Liver (tissue), 7 donors: ENCODE measurements at regions not wholly inside any gene's neighbourhood (a gene's known extent, or its start where the extent isn't known, plus 50 kb on each side); places are given as distances from the start of the nearest gene placed in this dataset.

Experiments
- DNase-seq: peaks from one replicate; pipeline ENCODE4 v3.0.0-alpha.2; 2017; ENCODE audit warnings: low spot score
- H3K27ac ChIP-seq, 2 donors: one replicate each; pipeline ENCODE4 v1.7.0; 2013; ENCODE audit warnings: inconsistent platforms in 2 of 2, low read length in 2 of 2, control low read depth in 1 of 2, low read depth in 1 of 2, mild to moderate bottlenecking in 1 of 2
- H3K27me3 ChIP-seq, 4 donors: one replicate each; pipeline versions ENCODE4 v1.6.1 to v1.7.0; 2013; ENCODE audit warnings: low read length in 3 of 4, inconsistent platforms in 1 of 4, mild to moderate bottlenecking in 1 of 4, moderate library complexity in 1 of 4; ENCODE audit not compliant: control insufficient read depth in 4 of 4, insufficient read depth in 4 of 4
- H3K36me3 ChIP-seq, 4 donors: one replicate each; pipeline versions ENCODE4 v1.6.1 to v1.7.0; 2013; ENCODE audit warnings: low read length in 3 of 4, mild to moderate bottlenecking in 3 of 4, low read depth in 1 of 4, moderate library complexity in 1 of 4; ENCODE audit not compliant: control insufficient read depth in 4 of 4, insufficient read depth in 3 of 4
- H3K4me1 ChIP-seq, 4 donors: one replicate each; pipeline versions ENCODE4 v1.6.1 to v1.7.0; 2013; ENCODE audit warnings: low read length in 3 of 4, mild to moderate bottlenecking in 3 of 4, moderate library complexity in 1 of 4; ENCODE audit not compliant: control insufficient read depth in 4 of 4, insufficient read depth in 4 of 4
- H3K4me3 ChIP-seq, 3 donors: one replicate each; pipeline versions ENCODE4 v1.6.1 to v1.7.0; 2013; ENCODE audit warnings: low read length in 3 of 3, control low read depth in 1 of 3, low read depth in 1 of 3, mild to moderate bottlenecking in 1 of 3
- H3K9ac ChIP-seq, 2 donors: one replicate each; pipeline ENCODE4 v1.7.0; 2013; ENCODE audit warnings: low read length in 2 of 2, mild to moderate bottlenecking in 2 of 2, moderate library complexity in 2 of 2, control low read depth in 1 of 2, low read depth in 1 of 2
- H3K9me3 ChIP-seq, 4 donors: one replicate each; pipeline versions ENCODE4 v1.6.1 to v1.7.0; 2013; ENCODE audit warnings: low read length in 3 of 4; ENCODE audit not compliant: control insufficient read depth in 4 of 4
- ATF3 ChIP-seq: IDR thresholded peaks from 2 replicates; pipeline ENCODE4 v1.6.1; 2016; ENCODE audit warnings: antibody characterized with exemption
- CTCF ChIP-seq: fragments of 150-350 bp; IDR thresholded peaks from 2 replicates; pipeline ENCODE4 v1.5.1; 2017; ENCODE audit warnings: improper control_type of control experiment, low read depth, low read length; ENCODE audit not compliant: missing input control
- EGR1 ChIP-seq, 2 donors: IDR thresholded peaks; 2 replicates each; pipeline ENCODE4 v1.6.1; 2016 to 2018; ENCODE audit warnings: antibody characterized with exemption in 2 of 2, low read depth in 2 of 2
- FOXA1 ChIP-seq: IDR thresholded peaks from 2 replicates; pipeline ENCODE4 v1.6.1; 2016; ENCODE audit warnings: antibody characterized with exemption
- FOXA2 ChIP-seq: IDR thresholded peaks from 2 replicates; pipeline ENCODE4 v1.6.1; 2016; ENCODE audit warnings: antibody characterized with exemption
- GABPA ChIP-seq, 2 donors: IDR thresholded peaks in 1 of 2; conservative IDR thresholded peaks in 1 of 2; 2 replicates each; pipeline ENCODE4 v1.6.1; 2016; ENCODE audit warnings: antibody characterized with exemption in 2 of 2, mild to moderate bottlenecking in 1 of 2, moderate library complexity in 1 of 2
- HNF4A ChIP-seq, 2 donors: conservative IDR thresholded peaks; 2 replicates each; pipeline ENCODE4 v1.6.1; 2016; ENCODE audit warnings: antibody characterized with exemption in 2 of 2, mild to moderate bottlenecking in 2 of 2
- HNF4G ChIP-seq: IDR thresholded peaks from 2 replicates; pipeline ENCODE4 v1.6.1; 2016; ENCODE audit warnings: antibody characterized with exemption
- NR2F2 ChIP-seq: IDR thresholded peaks from 2 replicates; pipeline ENCODE4 v1.6.1; 2016; ENCODE audit warnings: antibody characterized with exemption
- RAD21 ChIP-seq, 2 donors: IDR thresholded peaks; 2 replicates each; pipeline ENCODE4 v1.6.1; 2016; ENCODE audit warnings: antibody characterized with exemption in 2 of 2, mild to moderate bottlenecking in 2 of 2
- REST ChIP-seq: IDR thresholded peaks from 2 replicates; pipeline ENCODE4 v1.6.1; 2016; ENCODE audit warnings: antibody characterized with exemption, mild to moderate bottlenecking
- SP1 ChIP-seq: IDR thresholded peaks from 2 replicates; pipeline ENCODE4 v1.6.1; 2018; ENCODE audit warnings: antibody characterized with exemption, mild to moderate bottlenecking
- TAF1 ChIP-seq: conservative IDR thresholded peaks from 2 replicates; pipeline ENCODE4 v1.6.1; 2016; ENCODE audit warnings: antibody characterized with exemption, mild to moderate bottlenecking
- YY1 ChIP-seq: IDR thresholded peaks from 2 replicates; pipeline ENCODE4 v1.6.1; 2016; ENCODE audit warnings: antibody characterized with exemption, mild to moderate bottlenecking
- TF ChIP-seq, protein P1 (sequence below): IDR thresholded peaks from 2 replicates; pipeline ENCODE4 v1.6.1; 2016; ENCODE audit warnings: antibody characterized with exemption
- donor health status: healthy.
- donor health status: healthy.
- donor health status: healthy.
- donor health status: healthy.

GRCh38 chr5:52703321-52703720 is 84.4 kb upstream of the ITGA1 start:
- no peaks in the 10 kb centered on the region for H3K9me3 ChIP-seq
- no peaks in the 10 kb centered on the region for H3K27me3 ChIP-seq
- H3K4me1 ChIP-seq = peaks cover 0 to 1% (median 0%) of the 10 kb centered on the region in 4 donors
- H3K36me3 ChIP-seq = no peaks in the 10 kb centered on the region
- H3K9ac ChIP-seq = no peak overlapping the region
- no peak overlapping the region for H3K4me3 ChIP-seq
- TF ChIP-seq HNF4G = no peak
- no peak for TF ChIP-seq HNF4A (conservative IDR thresholded peaks at IDR 0.05)
- no peak for TF ChIP-seq SP1
- TF ChIP-seq FOXA2 = no peak
- no peak for TF ChIP-seq CTCF
- TF ChIP-seq, protein P1, sequence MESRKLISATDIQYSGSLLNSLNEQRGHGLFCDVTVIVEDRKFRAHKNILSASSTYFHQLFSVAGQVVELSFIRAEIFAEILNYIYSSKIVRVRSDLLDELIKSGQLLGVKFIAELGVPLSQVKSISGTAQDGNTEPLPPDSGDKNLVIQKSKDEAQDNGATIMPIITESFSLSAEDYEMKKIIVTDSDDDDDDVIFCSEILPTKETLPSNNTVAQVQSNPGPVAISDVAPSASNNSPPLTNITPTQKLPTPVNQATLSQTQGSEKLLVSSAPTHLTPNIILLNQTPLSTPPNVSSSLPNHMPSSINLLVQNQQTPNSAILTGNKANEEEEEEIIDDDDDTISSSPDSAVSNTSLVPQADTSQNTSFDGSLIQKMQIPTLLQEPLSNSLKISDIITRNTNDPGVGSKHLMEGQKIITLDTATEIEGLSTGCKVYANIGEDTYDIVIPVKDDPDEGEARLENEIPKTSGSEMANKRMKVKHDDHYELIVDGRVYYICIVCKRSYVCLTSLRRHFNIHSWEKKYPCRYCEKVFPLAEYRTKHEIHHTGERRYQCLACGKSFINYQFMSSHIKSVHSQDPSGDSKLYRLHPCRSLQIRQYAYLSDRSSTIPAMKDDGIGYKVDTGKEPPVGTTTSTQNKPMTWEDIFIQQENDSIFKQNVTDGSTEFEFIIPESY = no peak
- TF ChIP-seq GABPA (IDR thresholded peaks at IDR 0.05 in 1 of 2, conservative IDR thresholded peaks at IDR 0.05 in 1 of 2) = no peak
- TF ChIP-seq YY1 = no peak
- no peak for TF ChIP-seq EGR1 (IDR thresholded peaks at IDR 0.05; ENCODE audit: low read depth in 2 of 2)
- no peak for TF ChIP-seq RAD21 (IDR thresholded peaks at IDR 0.05)
- TF ChIP-seq TAF1 = no peak
- no peak overlapping the region for H3K27ac ChIP-seq
- DNase-seq = no peak

- Histone ChIP-seq H3K9me3 (no peaks in the 10 kb centered on the region), H3K4me1 (peaks cover 0 to 3% (median under 1%) of the 10 kb centered on the region in 4 donors), H3K36me3 (no peaks in the 10 kb centered on the region), H3K9ac (no peak overlapping the region), H3K27me3 (no peaks in the 10 kb centered on the region), H3K27ac (no peak overlapping the region), H3K4me3 (no peak overlapping the region)
- no peak for DNase-seq
- no peak for TF ChIP-seq FOXA1
- TF ChIP-seq ATF3 = no peak
- TF ChIP-seq NR2F2 = no peak
- TF ChIP-seq HNF4G = no peak
- TF ChIP-seq, protein P1 = no peak
- no peak for TF ChIP-seq REST
- TF ChIP-seq HNF4A (conservative IDR thresholded peaks at IDR 0.05) = no peak
- TF ChIP-seq RAD21 (IDR thresholded peaks at IDR 0.05) = no peak
- no peak for TF ChIP-seq FOXA2
Measured at GRCh38 chr5:52705720-52706119, 82.0 kb upstream of the ITGA1 start.
